ENCODE measurements at regions not wholly inside any gene's neighbourhood (a gene's known extent, or its start where the extent isn't known, plus 50 kb on each side); places are given as distances from the start of the nearest gene placed in this dataset.
"Not testable (repeated sequence)": the region's sequence is repeated elsewhere in the genome, so short reads cannot be mapped to it uniquely, and the experiment has no call there.

DNA sequence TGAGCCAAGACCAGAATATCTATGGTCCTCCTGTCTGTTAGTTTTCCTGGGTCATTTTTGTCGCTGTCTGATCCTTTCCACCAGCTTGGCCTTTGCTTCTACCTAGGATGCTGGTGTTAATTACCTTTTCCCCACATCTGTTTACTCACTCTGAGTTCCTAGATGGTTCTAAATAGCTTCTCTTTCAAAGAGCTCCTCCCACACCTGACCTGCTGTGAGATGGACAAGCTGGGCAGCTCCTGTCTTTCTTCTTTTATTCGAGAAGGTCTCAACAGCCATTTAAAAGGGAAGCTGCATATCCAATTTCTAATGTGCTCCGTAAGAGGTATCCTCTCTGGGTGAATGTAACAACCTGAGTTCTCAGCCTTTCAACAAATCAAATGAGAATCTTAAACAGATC is 156.2 kb downstream of the HRH4 start:
- 53 to 59% methylated on average over 3 of the region's 3 CpGs for WGBS, 2 donors

DNA sequence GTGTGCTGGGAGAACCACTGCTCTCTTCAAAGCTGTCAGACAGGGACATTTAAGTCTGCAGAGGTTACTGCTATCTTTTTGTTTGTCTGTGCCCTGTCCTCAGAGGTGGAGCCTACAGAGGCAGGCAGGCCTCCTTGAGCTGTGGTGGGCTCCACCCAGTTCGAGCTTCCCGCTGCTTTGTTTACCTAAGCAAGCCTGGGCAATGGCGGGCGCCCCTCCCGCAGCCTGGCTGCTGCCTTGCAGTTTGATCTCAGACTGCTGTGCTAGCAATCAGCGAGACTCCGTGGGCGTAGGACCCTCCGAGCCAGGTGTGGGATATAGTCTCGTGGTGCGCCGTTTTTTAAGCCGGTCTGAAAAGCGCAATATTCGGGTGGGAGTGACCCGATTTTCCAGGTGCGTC is 164.0 kb downstream of the HRH4 start:
- not testable (repeated sequence) for H3K4me1 ChIP-seq; H3K4me3 ChIP-seq; H3K9me3 ChIP-seq; H3K36me3 ChIP-seq; H3K27ac ChIP-seq; ATAC-seq (ENCODE audit: low FRiP score in 2 of 2); H3K27me3 ChIP-seq
- peak in 1 of 2 donors; percentile 54 for DNase-seq
- WGBS, 2 donors = 64% methylated on average over 10 of the region's 17 CpGs; no CpG with 5 or more reads in 1 of the 2 donors

More for the DNA sequence above, 156.2 kb downstream of the HRH4 start:
- TF ChIP-seq, protein P1, sequence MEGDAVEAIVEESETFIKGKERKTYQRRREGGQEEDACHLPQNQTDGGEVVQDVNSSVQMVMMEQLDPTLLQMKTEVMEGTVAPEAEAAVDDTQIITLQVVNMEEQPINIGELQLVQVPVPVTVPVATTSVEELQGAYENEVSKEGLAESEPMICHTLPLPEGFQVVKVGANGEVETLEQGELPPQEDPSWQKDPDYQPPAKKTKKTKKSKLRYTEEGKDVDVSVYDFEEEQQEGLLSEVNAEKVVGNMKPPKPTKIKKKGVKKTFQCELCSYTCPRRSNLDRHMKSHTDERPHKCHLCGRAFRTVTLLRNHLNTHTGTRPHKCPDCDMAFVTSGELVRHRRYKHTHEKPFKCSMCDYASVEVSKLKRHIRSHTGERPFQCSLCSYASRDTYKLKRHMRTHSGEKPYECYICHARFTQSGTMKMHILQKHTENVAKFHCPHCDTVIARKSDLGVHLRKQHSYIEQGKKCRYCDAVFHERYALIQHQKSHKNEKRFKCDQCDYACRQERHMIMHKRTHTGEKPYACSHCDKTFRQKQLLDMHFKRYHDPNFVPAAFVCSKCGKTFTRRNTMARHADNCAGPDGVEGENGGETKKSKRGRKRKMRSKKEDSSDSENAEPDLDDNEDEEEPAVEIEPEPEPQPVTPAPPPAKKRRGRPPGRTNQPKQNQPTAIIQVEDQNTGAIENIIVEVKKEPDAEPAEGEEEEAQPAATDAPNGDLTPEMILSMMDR (IDR thresholded peaks at IDR 0.05) = no peak
- TF ChIP-seq POLR2AphosphoS5 (IDR thresholded peaks at IDR 0.05) = no peak
- no peak for TF ChIP-seq POLR2A (IDR thresholded peaks at IDR 0.05)
- TF ChIP-seq EP300 (IDR thresholded peaks at IDR 0.05) = no peak
- ATAC-seq (ENCODE audit: low FRiP score in 2 of 2) (no peak), DNase-seq (no peak)
- Histone ChIP-seq H3K27ac (no peak overlapping the region), H3K9me3 (no peaks in the 10 kb centered on the region), H3K4me3 (no peak overlapping the region), H3K4me1 (no peaks in the 10 kb centered on the region), H3K36me3 (no peaks in the 10 kb centered on the region), H3K27me3 (no peaks in the 10 kb centered on the region)

DNA sequence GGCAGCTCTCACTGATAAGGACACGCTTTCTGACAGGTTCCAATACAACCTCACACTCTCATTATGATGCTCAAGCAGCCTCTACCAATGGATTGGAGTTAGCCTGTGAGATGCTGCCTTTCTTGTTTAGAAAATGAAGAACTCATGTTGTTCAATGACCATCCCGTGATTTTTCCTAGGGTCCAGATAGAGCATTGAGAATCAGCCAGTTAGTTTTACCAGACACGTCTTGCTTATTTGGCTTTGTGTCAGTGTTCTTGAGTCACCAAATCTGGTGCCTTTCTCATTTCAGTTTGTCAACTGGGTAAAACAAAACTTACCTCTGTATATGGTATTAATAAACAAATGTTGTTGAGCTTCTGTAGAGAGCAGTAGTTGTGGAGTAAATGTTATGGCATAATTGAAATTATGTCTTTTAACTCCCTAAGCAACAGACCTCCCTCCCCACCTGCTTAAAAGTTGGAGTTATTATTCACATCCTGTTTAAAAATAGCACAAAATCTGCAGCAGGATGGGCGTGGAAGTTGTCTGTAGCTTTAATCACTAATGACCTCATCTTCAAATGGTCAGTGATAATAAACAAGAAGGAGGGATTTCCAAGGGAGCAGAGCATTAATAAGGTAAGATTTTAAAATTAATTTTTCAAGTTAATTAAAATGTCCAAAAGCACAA is 167.3 kb downstream of the HRH4 start:
- Histone ChIP-seq H3K4me3 (no peak overlapping the region), H3K9me3 (no peaks in the 10 kb centered on the region), H3K27me3 (no peaks in the 10 kb centered on the region), H3K4me1 (peaks cover 0 to 6% (median 2%) of the 10 kb centered on the region in 4 donors), H3K36me3 (no peaks in the 10 kb centered on the region), H3K27ac (no peak overlapping the region)
- 44 to 56% methylated on average over 4 of the region's 4 CpGs for WGBS, 2 donors
- TF ChIP-seq EP300 (IDR thresholded peaks at IDR 0.05) (no peak), POLR2AphosphoS5 (IDR thresholded peaks at IDR 0.05) (no peak), POLR2A (IDR thresholded peaks at IDR 0.05) (no peak)
- TF ChIP-seq, protein P1 (IDR thresholded peaks at IDR 0.05) = no peak
- no peak for DNase-seq
- ATAC-seq (ENCODE audit: low FRiP score in 2 of 2) = peak in 1 of 2 donors; percentile 39

DNA sequence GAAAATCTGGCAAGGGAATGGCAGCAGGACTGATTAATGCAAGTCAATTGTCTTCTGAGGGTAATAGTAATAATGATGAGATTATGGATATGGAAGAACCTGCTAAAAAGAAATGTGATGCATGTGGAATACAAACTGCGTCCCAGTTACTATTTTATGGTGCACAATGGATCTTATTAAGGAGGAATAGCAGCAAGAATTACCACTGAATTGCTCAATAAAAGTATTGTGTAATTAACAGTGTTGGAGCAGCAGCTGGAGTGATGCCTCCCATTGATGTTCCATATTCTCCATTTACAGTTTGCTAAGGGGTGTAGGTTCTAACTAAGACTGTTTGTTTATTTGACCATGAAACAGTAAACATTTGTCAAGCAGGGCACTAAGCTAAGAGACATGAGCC is 167.9 kb downstream of the HRH4 start:
- DNase-seq (no peak), ATAC-seq (ENCODE audit: low FRiP score in 2 of 2) (no peak)
- 30 to 44% methylated on average over 1 of the region's 1 CpG for WGBS, 2 donors
- Histone ChIP-seq H3K4me3 (no peak overlapping the region), H3K9me3 (no peaks in the 10 kb centered on the region), H3K27ac (no peak overlapping the region), H3K4me1 (peaks cover 0 to 6% (median 2%) of the 10 kb centered on the region in 4 donors), H3K27me3 (no peaks in the 10 kb centered on the region), H3K36me3 (no peaks in the 10 kb centered on the region)
- TF ChIP-seq, protein P1 (IDR thresholded peaks at IDR 0.05) = no peak
- TF ChIP-seq EP300 (IDR thresholded peaks at IDR 0.05) (no peak), POLR2AphosphoS5 (IDR thresholded peaks at IDR 0.05) (no peak), POLR2A (IDR thresholded peaks at IDR 0.05) (no peak)

DNA sequence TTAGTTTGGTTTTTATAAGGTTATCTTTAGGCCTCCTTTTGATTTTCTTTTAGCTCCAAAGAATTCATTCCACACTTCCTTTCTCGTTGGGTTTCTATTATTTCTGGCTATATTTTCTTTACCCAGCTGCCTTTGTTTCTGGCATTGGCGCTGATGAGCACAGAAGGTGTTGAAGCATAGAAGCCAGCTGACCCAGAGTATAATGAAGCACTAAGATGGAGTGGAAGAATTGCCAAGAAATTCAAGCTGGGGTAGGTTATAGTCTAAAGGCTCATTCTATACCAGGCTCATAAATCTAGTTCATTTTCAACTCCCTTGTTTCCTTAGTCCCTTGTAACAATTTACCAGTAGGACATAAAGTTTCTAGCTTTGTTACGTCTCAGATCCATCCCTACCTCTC is 169.5 kb downstream of the HRH4 start:
- DNase-seq = no peak
- H3K9me3 ChIP-seq = no peaks in the 10 kb centered on the region
- no peak overlapping the region for H3K27ac ChIP-seq
- 58 to 67% methylated on average over 3 of the region's 3 CpGs for WGBS, 2 donors
- peaks cover 0 to 6% (median 2%) of the 10 kb centered on the region in 4 donors for H3K4me1 ChIP-seq
- no peak for ATAC-seq (ENCODE audit: low FRiP score in 2 of 2)
- no peak overlapping the region for H3K4me3 ChIP-seq
- no peaks in the 10 kb centered on the region for H3K27me3 ChIP-seq
- H3K36me3 ChIP-seq = no peaks in the 10 kb centered on the region
- TF ChIP-seq EP300 (IDR thresholded peaks at IDR 0.05) (no peak), POLR2A (IDR thresholded peaks at IDR 0.05) (no peak), POLR2AphosphoS5 (IDR thresholded peaks at IDR 0.05) (no peak)
- TF ChIP-seq, protein P1 (IDR thresholded peaks at IDR 0.05) = no peak
